OCI-LY3 (cell line): ENCODE measurements at regions not wholly inside any gene's neighbourhood (a gene's known extent, or its start where the extent isn't known, plus 50 kb on each side); places are given as distances from the start of the nearest gene placed in this dataset.

Experiments
- EZH2phosphoT487 ChIP-seq: fragments of 200-600 bp; shearing (Covaris generic); IDR thresholded peaks from 2 replicates; pipeline ENCODE4 v1.6.1; 2018; ENCODE audit warnings: antibody characterized with exemption, mixed run types, low read depth
- TF ChIP-seq, protein P1 (sequence below): fragments of 200-600, 300-600 bp; sonication (generic); IDR thresholded peaks from 2 replicates; pipeline ENCODE4 v1.5.1; 2014; ENCODE audit warnings: antibody characterized with exemption, low read length, low read depth

DNA sequence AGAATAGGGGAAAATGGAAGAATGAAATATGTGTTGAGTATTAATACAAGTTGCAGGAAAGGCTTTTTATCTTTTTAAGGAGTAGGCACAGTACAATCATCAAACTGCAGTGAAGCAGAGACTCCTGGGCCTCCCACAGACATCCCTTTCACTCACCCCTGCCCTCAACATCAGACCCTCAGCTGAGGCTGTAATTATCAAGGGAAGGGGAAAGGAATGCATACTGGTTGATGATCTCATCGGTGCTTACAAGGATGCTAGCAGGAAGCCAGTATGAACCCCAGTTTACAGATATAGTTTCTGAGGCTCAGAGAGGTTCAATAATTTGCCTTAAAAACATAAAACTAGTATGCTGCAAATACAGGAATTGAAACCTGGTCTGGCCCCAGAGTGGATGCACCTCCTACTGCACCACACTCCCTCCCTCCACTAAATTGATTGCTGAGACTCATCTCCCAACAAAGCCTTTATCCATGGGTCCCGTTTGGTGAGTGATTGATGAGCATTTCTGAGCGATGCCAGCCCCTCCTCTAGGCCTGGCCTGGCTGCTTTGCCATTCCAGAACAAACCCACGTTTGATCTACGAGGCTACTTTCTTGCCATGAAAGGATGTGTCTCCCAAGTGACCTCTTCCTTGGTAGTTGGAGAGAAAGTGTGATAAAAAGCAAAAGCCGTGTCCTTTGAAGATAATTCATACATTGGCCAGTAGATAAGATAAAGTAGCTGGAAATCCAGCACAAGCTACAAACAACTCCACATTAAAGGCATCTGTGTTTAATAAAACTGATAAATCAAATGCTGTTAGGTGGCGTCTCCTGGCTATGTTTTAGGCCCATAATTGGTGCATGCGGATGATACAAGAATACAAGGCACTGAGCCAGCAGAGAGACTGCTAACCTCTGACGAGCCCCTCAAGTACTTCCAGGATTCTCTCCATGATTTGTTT is 233.9 kb upstream of the CAMK1G start:
- TF ChIP-seq, protein P1, sequence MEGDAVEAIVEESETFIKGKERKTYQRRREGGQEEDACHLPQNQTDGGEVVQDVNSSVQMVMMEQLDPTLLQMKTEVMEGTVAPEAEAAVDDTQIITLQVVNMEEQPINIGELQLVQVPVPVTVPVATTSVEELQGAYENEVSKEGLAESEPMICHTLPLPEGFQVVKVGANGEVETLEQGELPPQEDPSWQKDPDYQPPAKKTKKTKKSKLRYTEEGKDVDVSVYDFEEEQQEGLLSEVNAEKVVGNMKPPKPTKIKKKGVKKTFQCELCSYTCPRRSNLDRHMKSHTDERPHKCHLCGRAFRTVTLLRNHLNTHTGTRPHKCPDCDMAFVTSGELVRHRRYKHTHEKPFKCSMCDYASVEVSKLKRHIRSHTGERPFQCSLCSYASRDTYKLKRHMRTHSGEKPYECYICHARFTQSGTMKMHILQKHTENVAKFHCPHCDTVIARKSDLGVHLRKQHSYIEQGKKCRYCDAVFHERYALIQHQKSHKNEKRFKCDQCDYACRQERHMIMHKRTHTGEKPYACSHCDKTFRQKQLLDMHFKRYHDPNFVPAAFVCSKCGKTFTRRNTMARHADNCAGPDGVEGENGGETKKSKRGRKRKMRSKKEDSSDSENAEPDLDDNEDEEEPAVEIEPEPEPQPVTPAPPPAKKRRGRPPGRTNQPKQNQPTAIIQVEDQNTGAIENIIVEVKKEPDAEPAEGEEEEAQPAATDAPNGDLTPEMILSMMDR = no peak
- no peak for TF ChIP-seq EZH2phosphoT487
